GM19463 (cell line): ENCODE measurements at regions not wholly inside any gene's neighbourhood (a gene's known extent, or its start where the extent isn't known, plus 50 kb on each side); places are given as distances from the start of the nearest gene placed in this dataset.
"Not testable (repeated sequence)": the region's sequence is repeated elsewhere in the genome, so short reads cannot be mapped to it uniquely, and the experiment has no call there.

ENCODE experiments used
- ATAC-seq: cut with Tn5 transposase; IDR thresholded peaks from one replicate; pipeline ENCODE4 v1.9.1; 2021; ENCODE audit warnings: mild to moderate bottlenecking, moderate library complexity; ENCODE audit not compliant: unreplicated experiment

GRCh38 chr7:68406480-68406879 is 1191.8 kb upstream of the AUTS2 start:
- no peak for ATAC-seq

- no peak for ATAC-seq
Measured at GRCh38 chr7:68407460-68407859, 1190.8 kb upstream of the AUTS2 start.

- ATAC-seq, result no peak
Measured at GRCh38 chr7:68408873-68409272, 1189.4 kb upstream of the AUTS2 start.

GRCh38 chr7:68409851-68410250 is 1188.4 kb upstream of the AUTS2 start:
- no peak for ATAC-seq

GRCh38 chr7:68410693-68411092 is 1187.6 kb upstream of the AUTS2 start:
- not testable (repeated sequence) for ATAC-seq

- ATAC-seq, result no peak
Measured at GRCh38 chr7:68411742-68412141, 1186.5 kb upstream of the AUTS2 start.

- no peak for ATAC-seq
Measured at GRCh38 chr7:68414631-68415425, 1183.4 kb upstream of the AUTS2 start.

GRCh38 chr7:68417002-68417401 is 1181.3 kb upstream of the AUTS2 start:
- ATAC-seq, result no peak

- no peak for ATAC-seq
Measured at GRCh38 chr7:68417659-68418058, 1180.6 kb upstream of the AUTS2 start.

- ATAC-seq, result no peak
Measured at GRCh38 chr7:68420342-68421192, 1177.7 kb upstream of the AUTS2 start.

GRCh38 chr7:68421712-68422111 is 1176.6 kb upstream of the AUTS2 start:
- no peak for ATAC-seq

- ATAC-seq, result no peak
Measured at GRCh38 chr7:68422281-68422680, 1176.0 kb upstream of the AUTS2 start.

- no peak for ATAC-seq
Measured at GRCh38 chr7:68423356-68423755, 1174.9 kb upstream of the AUTS2 start.

- no peak for ATAC-seq
Measured at GRCh38 chr7:68424658-68425297, 1173.5 kb upstream of the AUTS2 start.

GRCh38 chr7:68425377-68425776 is 1172.9 kb upstream of the AUTS2 start:
- ATAC-seq, result no peak

- ATAC-seq, result no peak
Measured at GRCh38 chr7:68429411-68430117, 1168.7 kb upstream of the AUTS2 start.

- no peak for ATAC-seq
Measured at GRCh38 chr7:68432585-68432984, 1165.7 kb upstream of the AUTS2 start.

- ATAC-seq, result no peak
Measured at GRCh38 chr7:68433462-68434070, 1164.7 kb upstream of the AUTS2 start.

GRCh38 chr7:68434857-68435256 is 1163.4 kb upstream of the AUTS2 start:
- no peak for ATAC-seq

GRCh38 chr7:68438016-68438415 is 1160.3 kb upstream of the AUTS2 start:
- ATAC-seq, result no peak

- ATAC-seq, result no peak
Measured at GRCh38 chr7:68438811-68439210, 1159.5 kb upstream of the AUTS2 start.
